ENCODE measurements at regions not wholly inside any gene's neighbourhood (a gene's known extent, or its start where the extent isn't known, plus 50 kb on each side); places are given as distances from the start of the nearest gene placed in this dataset.

DNA sequence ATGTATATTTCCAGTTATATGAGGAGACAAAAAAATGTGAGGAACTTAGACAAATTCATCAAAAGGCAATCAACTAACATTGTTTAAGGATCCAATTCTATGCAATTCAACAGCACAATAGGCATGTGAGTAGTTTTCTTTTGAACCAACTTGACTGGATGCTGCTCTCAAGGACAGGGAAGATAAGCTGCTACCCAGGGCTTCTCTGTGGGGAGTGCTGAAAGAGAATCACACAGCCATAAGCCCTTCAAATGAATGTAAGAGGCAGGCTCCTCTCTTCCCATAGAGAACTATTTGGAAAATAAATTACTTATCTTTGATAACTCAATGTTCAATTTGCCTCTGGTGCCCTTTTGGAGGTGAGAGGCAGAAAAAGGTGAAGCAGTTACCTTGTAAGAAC lies 1413.6 kb downstream of the PCDH7 start:
- intact Hi-C loops (cut with micrococcal nuclease; ENCODE audit: unreplicated experiment) (no loop called here), in situ Hi-C loops (cut with HindIII; ENCODE audit: low pct_unique_long_range_greater_than_20kb, low sequenced_read_pairs) (no loop called here)
- Histone ChIP-seq H3K9me3 (ENCODE audit: control insufficient read depth, insufficient read depth, low read depth, low read length) (no peaks in the 10 kb centered on the region), H3K4me3 (ENCODE audit: low read depth in 2 of 2, low read length in 2 of 2) (no peak overlapping the region), H3K27me3 (ENCODE audit: control insufficient read depth, insufficient read depth, low read length) (no peaks in the 10 kb centered on the region), H3K36me3 (ENCODE audit: control insufficient read depth, insufficient read depth, low read length) (no peaks in the 10 kb centered on the region), H3K4me1 (ENCODE audit: control insufficient read depth, insufficient read depth, low read length) (no peaks in the 10 kb centered on the region), H3K27ac (ENCODE audit: low read length) (no peak overlapping the region)
- ATAC-seq (no peak), DNase-seq (ENCODE audit: low read depth, low spot score) (no peak)
- TF ChIP-seq TCF7L2 (IDR thresholded peaks at IDR 0.05; ENCODE audit: low read depth, low read length) (no peak), POLR2AphosphoS5 (IDR thresholded peaks at IDR 0.05; ENCODE audit: low read depth, low read length) (no peak), SIN3A (IDR thresholded peaks at IDR 0.05; ENCODE audit: borderline replicate concordance, insufficient read depth, low read depth, low read length) (no peak), REST (IDR thresholded peaks at IDR 0.05; ENCODE audit: insufficient read depth in 1 of 2, low read depth in 2 of 2, low read length in 1 of 2) (no peak)
- TF ChIP-seq, protein P1, sequence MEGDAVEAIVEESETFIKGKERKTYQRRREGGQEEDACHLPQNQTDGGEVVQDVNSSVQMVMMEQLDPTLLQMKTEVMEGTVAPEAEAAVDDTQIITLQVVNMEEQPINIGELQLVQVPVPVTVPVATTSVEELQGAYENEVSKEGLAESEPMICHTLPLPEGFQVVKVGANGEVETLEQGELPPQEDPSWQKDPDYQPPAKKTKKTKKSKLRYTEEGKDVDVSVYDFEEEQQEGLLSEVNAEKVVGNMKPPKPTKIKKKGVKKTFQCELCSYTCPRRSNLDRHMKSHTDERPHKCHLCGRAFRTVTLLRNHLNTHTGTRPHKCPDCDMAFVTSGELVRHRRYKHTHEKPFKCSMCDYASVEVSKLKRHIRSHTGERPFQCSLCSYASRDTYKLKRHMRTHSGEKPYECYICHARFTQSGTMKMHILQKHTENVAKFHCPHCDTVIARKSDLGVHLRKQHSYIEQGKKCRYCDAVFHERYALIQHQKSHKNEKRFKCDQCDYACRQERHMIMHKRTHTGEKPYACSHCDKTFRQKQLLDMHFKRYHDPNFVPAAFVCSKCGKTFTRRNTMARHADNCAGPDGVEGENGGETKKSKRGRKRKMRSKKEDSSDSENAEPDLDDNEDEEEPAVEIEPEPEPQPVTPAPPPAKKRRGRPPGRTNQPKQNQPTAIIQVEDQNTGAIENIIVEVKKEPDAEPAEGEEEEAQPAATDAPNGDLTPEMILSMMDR (IDR thresholded peaks at IDR 0.05), result no peak
- POLR2A ChIA-PET, result no interaction called here
- BruUV-seq (replicated peaks), result no TSS peak
- CTCF ChIA-PET, result no interaction called here

DNA sequence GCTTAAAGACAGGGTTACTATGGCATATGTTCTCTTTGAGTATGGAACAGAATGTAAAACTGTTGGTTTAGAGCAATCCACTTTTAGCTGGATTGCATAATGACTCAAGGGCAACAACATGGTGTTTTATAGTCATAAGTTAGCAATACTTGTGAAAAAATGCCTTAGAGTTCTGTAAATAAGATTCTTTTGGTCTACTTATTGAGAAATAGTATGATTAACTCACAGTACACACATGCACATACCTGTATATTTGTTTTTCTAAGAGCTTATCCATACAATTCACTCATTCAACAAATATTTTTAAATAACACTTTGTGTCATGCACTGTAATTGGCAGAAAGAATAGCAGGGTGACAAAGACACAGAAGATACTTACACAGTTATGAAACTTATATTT lies 1415.5 kb downstream of the PCDH7 start:
- H3K4me1 ChIP-seq (ENCODE audit: control insufficient read depth, insufficient read depth, low read length), result no peaks in the 10 kb centered on the region
- no peak overlapping the region for H3K4me3 ChIP-seq (ENCODE audit: low read depth in 2 of 2, low read length in 2 of 2)
- no peaks in the 10 kb centered on the region for H3K27me3 ChIP-seq (ENCODE audit: control insufficient read depth, insufficient read depth, low read length)
- TF ChIP-seq SIN3A (IDR thresholded peaks at IDR 0.05; ENCODE audit: borderline replicate concordance, insufficient read depth, low read depth, low read length) (no peak), REST (IDR thresholded peaks at IDR 0.05; ENCODE audit: insufficient read depth in 1 of 2, low read depth in 2 of 2, low read length in 1 of 2) (no peak), TCF7L2 (IDR thresholded peaks at IDR 0.05; ENCODE audit: low read depth, low read length) (no peak), POLR2AphosphoS5 (IDR thresholded peaks at IDR 0.05; ENCODE audit: low read depth, low read length) (no peak)
- TF ChIP-seq, protein P1 (IDR thresholded peaks at IDR 0.05), result no peak
- CTCF ChIA-PET, result no interaction called here
- ATAC-seq (no peak), DNase-seq (ENCODE audit: low read depth, low spot score) (no peak)
- H3K36me3 ChIP-seq (ENCODE audit: control insufficient read depth, insufficient read depth, low read length), result no peaks in the 10 kb centered on the region
- in situ Hi-C loops (cut with HindIII; ENCODE audit: low pct_unique_long_range_greater_than_20kb, low sequenced_read_pairs), result no loop called here
- POLR2A ChIA-PET, result no interaction called here
- intact Hi-C loops (cut with micrococcal nuclease; ENCODE audit: unreplicated experiment), result no loop called here
- BruUV-seq (replicated peaks), result no TSS peak
- no peak overlapping the region for H3K27ac ChIP-seq (ENCODE audit: low read length)
- H3K9me3 ChIP-seq (ENCODE audit: control insufficient read depth, insufficient read depth, low read depth, low read length), result no peaks in the 10 kb centered on the region

Measured in Panc1 (cell line).